NCI-H187 treated with DMSO at 0.1 percent for 48 hours (cell line): ENCODE measurements at regions not wholly inside any gene's neighbourhood (a gene's known extent, or its start where the extent isn't known, plus 50 kb on each side); places are given as distances from the start of the nearest gene placed in this dataset.

Experiments used
- DNase-seq: peaks from one replicate; lab custom pipeline; 2025; lab: John Stamatoyannopoulos, UW

DNA sequence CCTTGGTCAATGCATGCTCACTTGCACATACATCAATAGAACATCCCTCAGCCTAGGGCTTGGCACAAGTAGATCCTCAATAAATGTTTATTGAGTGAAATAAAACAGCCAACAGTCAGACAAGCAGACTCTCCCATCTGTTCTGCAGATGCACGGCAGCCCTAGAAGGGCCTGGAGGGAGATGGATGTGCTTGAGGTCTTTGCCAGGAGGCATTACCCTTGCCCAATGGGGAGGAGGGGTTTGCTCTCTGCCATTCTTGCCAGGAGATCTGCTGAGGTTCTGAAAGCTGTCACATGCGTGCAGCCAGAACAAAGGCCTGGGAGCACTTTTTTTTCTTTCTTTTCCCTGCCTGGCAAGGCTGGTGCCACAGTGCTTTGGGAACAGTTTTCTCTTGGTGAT is 349.3 kb upstream of the THRB start:
- DNase-seq: no peak

DNA sequence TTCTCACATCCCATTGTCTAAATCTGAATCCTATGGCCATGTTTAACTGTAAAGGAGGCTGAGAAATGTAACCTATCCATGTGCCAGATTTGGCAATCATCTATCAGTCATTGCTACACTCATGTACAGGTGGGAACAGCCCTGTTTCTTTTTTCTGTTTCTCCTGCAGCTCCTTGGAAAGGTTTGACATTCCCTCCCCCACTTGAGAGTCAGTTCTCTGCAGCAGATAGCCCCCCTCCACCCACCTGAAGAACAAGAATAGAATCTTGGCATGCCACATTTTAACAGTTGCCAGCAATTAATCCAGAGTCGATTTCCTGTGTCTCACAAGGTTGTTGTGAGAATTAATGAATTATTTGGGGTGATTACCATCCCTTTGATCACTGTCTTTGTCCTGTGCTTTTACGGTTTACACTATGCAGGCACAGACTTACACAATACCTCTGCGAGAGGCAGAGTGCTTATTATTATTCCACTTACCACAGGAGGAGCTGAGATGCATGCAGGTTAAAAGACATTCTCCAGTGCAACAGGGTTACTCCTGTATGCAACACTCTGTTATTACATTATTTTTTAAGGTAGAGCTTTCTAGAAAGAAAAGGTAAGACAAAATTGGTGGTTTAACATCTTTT is 351.0 kb upstream of the THRB start:
- DNase-seq: no peak

DNA sequence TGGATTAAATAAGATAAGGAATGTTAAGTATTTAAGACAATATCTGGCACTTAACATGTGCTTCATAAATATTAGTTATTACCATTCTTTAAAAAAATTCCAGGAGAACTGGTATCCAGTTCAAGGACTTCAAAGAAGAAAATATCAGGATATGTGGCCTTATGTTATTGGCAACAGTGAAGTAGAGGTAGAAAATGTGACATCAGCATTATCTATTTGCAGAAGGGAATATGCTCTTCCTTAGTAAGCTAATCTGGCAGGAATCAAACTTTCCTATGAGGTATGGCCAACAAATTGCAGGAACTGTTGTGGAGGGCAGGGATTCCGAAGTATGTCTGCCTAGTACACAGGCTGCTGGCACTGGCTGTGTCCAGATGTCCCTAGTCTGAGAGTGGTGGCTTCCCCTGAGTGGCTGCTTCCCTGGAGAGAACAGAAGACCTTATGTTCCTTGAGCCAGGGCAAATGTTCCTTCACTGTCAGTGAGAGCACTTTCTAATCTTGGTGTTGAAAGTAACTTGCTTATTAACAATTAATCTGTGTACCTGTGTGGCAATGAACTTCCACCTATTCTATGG is 351.7 kb upstream of the THRB start:
- DNase-seq: no peak

DNA sequence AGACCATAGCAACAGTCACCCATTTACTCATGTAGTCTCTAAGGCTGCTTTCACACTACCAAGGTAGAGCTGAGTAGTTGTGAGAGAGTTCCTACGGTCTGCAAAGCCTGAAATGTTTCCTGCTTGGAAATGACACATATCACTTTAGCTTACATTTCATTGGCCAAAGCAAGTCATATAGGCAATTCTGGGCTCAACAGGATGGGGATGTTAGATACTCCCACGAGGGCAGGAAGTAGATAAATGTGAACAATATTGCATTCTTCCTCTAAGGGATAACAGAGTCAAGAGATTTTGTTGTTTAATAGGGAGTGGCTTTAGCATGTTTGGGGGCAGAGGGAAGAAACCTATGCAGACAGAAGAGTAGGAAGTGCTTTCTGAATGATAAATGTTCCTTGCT is 355.6 kb upstream of the THRB start:
- DNase-seq: no peak

DNA sequence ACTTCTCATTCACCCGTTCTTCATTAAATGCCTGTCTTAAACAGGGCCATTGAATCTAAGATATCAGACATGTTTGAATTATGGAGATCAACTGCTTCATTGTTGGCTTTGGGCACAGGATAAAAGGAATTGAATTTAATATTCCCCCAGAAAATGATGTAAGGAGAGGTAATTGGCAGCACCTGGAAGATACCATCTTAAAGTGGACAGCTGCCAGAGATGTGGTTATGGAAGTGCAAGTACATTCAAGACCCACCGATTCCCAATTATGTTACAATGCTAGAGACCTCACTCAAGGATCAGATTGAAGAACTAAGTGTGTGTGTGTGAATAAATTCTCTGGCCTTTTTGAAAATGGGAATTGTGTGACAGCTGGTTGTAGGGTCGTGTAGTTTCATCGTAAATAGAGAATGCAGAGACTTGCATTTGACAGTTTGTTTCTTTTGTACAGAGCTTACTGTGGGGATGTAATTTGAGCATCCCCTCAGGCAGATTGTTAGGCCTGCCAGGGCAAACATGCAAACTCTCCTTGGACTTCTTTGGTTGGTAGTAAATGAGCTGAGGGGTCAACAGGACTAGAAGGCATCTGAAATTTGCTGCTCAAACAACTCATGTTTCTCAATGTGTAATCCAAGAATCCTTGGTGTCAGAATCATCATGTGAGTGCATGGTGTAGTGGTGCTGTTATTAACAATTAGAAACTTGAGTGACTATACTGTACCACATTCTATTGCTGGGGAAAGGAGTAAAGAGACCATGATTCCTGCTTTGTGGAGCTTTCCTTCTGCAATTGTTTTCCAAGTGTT is 359.2 kb upstream of the THRB start:
- no peak for DNase-seq

DNA sequence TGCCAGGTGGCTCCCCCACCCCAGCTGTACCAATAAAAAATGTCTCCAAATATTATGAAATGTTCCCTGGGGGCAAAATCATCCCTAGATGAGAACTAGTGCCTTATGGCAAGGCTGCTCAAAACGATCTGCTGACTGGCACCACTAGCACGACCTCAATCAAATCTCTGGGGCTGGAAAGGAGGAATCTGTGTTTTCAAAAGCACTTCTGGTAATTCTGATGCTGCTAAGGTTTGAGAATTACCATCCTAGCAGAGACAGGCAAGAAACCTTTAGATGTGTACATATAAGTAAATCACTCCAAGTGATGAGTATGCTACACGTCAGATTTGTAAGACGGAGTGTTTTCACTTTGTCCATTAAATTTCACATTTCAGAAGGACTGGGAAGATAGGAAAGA is 360.1 kb upstream of the THRB start:
- DNase-seq: no peak

DNA sequence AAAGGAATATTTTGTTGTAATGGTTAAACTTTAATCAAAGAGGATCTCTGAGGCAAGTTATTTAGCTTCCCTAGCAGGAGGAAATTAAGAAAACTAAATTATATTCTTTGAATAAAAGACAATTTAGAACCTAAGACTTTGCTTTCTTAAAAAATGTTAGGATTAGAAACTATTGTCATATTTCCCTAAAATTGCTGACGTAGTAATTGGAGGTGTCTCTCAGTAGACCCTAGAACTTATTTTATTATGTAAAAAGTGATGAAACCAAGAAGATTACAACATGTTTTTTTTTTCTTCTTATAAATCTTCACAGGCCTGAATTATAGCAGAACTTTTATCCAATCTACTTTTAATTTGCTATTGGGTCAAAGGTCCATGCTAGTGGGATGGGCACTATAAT is 363.3 kb upstream of the THRB start:
- no peak for DNase-seq

DNA sequence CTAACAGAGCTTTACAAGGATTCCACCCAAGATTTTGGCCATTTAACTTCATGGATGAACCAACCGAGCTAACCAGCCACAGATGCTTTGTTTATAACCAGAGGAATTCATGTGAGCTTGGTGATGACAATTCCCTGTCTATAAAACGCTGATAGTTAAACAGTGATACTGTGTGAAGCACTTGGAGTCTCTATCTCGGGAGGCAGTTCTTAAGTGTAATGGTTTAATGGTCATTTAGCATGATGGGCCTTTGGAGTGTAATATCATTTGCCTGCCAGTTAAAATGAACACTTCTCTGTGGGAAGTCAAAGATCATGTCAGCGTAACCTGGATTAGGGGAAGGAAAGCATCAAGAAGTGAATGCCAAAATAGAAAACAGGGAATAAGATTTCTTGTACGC is 368.6 kb upstream of the THRB start:
- DNase-seq: no peak

DNA sequence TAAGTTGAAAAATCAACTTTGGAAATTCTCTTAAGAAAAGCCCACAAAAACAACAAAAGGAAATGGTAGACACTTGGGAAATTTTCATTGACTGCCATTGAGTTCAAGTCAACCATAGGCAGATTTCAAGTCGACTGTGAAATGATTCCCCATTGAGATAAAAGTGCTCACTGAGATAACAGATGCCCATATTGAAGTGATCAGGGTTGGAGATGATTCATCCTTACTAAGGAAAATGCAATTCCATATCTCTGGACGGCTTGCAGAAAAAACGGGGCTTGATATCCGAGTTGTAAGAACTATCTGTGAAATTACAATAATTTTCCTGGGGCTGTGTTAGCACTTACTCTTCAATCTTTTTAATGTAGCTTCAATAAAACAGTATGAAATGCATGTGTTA is 373.1 kb upstream of the THRB start:
- peak; percentile 46 for DNase-seq

DNA sequence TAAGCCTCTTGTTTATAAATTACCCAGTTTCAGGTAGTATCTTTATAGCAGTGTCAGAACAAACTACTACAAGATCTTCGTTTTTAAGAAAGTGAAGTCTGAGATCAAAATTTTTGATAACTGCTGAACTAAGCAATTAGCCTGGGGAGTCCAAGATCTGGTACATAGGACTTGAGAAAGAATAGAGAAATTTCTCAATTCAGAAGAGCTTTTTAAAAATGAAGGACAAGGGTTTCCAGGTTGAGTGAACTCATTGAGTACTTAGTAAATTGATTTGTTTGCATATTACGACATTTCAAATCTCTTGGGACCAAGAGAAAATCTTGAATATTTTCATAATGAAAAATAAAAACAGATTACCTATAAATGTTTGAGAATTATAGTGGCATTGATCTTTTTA is 386.6 kb upstream of the THRB start:
- DNase-seq: no peak

DNA sequence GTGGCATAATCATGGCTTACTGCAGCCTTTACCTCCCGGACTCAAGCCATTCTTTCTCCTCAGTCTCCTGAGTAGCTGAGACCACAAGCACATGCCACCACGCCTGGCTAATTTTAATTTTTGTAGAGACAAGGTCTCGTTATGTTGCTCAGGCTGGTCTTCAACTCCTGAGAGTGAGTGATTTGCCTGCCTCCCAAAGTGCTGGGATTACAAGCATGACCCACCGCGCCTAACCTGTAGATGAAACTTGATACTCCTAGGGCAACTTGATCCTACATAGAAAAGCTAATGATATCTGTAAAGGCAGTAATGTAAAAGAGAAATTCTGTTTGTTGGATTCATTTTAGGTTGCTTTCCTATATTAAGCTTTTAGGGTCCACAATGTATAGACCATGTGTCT is 391.9 kb upstream of the THRB start:
- DNase-seq: no peak

DNA sequence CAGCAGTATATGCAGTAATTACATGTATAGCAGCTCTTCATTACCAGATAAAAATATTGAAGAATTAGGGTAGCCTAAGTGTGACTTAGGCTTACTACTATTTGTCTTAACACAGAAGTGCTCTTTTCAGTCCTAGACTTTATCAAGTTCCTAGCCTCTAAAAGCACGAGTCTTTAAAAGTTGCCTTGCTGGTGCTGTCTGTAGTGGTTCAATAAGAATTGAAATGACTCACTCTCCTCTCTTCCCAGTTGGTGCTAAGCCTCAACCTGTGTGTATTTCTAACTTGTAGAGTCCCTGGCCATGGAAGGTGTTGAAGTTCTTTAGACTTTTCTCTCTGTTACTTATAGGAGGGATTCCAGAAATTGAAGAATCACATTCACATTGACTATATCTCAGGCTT is 395.4 kb upstream of the THRB start:
- no peak for DNase-seq

DNA sequence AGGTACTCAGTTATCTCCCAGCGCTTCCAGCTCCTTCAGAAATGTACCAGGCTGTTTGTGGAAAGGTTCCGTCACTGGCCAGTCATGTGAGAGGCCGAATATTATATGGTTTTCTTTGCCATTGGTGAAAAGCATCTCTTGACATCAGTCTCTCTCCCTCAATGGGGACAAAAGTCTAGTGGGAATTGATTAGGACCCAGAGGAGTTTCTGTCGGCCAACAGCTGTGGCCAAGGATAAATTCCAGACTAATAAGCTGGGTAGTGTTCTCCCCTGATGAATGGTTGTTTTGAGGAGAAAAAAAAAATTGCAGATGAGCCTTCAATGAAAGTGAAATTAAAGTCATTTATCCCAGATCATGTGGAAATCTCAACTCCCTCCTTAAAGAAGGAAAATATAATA is 404.7 kb upstream of the THRB start:
- no peak for DNase-seq

DNA sequence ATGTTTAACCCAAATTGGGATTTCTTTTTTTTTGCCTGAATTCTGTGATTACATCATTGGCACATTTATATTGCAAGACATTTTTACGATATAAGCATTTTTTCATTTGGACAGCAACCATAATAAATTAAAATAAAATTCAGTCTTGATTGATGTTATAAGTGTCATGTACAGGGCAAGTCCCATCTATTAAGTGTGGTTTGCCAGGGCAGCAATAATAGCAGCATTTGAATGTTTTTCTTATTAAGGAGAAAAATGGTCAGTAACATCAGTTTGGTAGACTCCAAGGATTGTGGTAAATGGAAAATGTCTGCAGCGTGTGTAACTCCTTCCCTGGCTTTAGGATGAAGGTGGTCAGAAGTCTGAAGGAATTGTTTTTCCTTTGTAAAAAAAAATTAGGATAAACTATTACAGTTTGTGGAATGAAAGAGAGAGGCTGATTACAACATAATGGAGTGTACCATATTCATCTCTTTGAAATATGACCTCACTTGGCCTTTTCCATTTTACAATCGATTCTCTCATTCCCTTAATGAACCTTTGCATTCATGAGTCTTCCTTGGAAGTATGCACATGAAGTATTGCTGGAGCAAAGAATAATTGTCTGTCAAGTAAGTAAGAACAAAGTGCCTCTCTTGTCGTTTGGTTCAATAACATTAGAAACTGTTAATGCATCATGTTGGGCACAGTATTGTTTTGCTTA is 405.4 kb upstream of the THRB start:
- DNase-seq: no peak

DNA sequence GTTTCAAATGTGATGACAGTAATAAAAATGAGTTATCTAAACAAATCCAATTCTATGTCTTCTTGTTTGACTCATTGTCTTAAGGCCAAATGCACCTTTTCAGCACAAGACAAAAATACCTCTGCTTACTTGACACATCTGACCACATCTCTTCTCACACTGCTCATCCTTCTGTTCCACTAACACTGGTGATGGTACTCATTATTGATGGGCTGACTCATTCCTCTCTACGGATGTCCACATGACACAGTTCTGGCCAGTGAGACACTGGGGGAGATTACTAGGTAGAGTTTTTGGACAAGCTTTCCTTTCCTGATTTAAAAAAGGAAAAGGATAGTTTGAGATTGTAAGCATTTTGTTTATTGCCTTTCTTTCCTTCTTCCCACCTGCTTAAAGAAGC is 410.6 kb upstream of the THRB start:
- no peak for DNase-seq

DNA sequence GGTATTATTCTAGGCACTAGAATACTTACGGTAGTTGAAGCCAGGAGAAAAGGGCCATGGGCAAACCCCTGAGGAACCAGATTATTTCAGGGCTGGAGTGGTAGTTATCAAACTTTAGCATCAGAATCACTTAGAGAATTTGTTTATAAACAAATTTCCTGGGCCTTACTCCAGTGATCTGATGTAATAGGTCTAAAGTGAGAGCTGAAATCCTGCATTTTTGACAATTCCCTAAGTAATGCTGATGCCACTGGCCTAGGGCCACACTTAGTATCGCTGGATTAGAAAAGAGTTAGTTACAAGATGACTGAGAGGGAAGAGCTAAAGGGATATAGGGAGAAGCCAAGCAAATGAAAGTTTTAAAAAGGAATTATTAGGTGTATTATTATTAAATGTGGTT is 412.5 kb upstream of the THRB start:
- DNase-seq: no peak

DNA sequence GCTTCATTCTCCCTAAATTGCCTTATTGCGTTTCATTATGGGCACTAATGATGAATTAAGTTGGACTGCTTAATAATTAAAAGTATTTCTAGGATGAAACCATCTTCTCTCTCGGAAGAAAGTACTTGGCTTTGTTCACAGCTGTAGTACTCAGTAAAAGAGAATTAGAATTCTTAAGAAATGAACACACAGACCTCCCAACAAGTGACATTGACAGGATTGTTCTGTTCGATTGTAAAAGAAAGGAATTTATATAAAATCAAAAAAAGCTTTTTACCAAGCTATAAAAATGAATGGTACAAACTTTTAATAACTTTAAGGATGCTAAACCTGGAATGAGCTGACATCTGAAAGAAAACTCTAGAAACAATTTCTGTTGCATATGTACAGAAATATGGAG is 416.4 kb upstream of the THRB start:
- no peak for DNase-seq

DNA sequence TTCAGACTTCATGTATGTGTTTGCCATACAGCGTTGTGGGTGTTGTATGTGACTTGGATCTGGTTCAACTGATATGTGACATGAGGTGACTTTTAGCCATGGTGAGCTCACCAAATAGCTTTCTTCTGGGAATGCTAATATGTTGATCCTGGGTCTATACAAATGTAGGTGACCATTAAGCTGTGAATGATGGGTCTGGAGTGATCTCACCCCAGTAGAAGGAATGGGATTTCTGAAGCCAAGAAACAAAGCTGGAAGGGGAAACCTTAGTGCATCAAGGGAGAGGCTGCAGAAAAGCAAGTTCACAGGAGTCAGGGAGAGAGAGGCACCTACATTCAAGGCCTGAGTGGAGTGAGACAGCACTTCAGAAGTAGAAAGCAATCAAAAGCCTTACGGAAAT is 421.0 kb upstream of the THRB start:
- DNase-seq: no peak

DNA sequence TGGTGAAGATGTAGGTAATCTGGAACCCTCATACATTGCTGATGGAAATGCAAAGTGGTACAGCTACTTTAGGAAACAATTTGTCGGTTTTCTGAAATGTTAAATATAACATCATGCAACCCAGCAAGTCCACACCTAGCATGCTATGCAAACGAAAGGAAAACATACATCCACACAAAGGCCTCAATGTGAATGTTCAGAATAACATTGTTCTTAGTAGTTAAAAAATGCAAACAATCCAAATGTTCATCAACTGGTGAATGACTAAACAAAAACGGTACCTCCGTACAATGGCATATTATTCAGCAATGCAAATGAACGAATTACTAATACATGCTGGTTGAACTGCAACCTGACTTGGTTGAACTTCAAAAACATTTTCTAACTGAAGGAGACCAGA is 423.3 kb upstream of the THRB start:
- DNase-seq: no peak

DNA sequence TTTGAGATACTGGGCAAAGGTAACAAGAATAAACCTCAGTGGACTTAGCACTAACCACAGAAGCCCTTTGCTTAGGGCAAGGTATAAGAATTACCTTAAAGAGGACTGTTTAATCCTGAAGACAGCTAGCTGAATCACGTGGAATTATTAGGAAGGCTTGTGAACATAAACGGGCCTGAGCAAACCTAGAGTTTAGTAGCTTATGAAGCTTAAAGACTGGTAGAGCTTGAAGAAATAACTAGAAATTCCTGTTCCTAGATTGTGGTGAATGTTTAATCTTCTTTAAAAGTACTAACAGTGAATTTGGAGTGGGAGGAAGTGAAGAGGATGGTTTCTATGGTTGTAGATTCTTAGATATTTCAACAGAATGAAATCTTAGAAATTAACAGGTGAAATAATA is 428.9 kb upstream of the THRB start:
- no peak for DNase-seq

DNA sequence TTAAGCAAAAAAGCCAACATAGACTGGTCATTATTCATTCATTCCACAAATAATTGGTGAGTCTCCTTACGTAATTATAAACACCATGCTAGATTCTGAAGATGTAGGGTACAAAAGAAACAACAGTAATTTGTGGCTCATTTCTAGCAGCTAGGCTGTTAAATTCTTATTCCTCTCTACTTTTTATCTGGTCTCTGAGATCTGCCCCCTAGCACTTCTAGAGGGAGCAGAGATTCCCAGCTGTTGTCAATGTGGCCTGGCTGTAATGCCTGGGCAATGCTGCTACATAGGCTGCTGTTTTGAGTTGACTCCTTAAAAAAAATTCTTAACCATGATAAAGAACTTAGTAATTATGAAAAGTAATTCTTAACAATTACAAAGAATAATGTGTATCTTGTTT is 434.9 kb upstream of the THRB start:
- no peak for DNase-seq

DNA sequence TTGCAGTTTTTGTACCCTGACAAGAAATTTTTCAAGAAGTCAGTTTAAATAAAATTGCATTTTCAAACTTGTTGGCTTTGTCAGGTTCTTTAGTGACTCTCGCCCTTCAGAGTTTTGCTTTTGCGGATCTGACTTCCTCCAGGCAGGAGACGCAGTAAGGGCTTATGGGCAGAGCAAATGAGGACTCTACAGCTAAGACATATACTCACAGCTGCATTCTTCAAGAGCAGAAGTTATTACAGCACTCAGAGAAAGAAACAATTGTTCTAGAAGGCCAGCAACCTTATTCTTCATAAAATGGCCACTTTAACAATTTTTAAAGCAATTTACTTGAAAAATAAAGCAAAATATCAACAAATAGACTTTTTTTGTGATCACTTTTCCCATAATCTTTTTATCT is 438.8 kb upstream of the THRB start:
- DNase-seq: no peak

DNA sequence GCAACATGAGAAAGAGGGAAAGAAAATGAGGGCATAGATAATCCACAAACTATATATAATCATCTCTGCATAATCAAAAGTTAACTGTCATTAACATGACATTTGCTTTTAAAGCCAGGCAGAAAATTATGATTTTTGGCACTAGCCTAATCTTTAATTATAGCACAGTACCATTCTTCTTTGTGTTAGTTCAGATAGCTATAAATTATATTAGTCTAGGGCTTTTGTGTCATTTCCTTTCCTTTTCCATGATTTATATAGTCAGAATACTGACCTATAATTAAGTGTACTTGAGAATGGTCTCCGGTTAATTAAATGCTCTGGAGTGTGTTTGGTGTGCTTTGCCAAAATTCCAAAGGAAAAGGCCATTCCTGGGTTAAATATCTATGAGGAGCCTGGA is 441.9 kb upstream of the THRB start:
- DNase-seq: no peak
